Keratinocyte (primary cell): ENCODE measurements at regions not wholly inside any gene's neighbourhood (a gene's known extent, or its start where the extent isn't known, plus 50 kb on each side); places are given as distances from the start of the nearest gene placed in this dataset.

Experiments used
- EZH2 ChIP-seq: IDR thresholded peaks from one replicate; pipeline ENCODE4 v1.6.1; 2012; ENCODE audit warnings: inconsistent platforms, mild to moderate bottlenecking, low read length, moderate library complexity
- TF ChIP-seq, protein P1 (sequence below), 3 experiments: IDR thresholded peaks in 1 of 3; conservative IDR thresholded peaks in 1 of 3; optimal IDR thresholded peaks in 1 of 3; 2 replicates in 2 of 3; 3 replicates in 1 of 3; pipeline versions ENCODE3 to v1.5.1; 2011; ENCODE audit warnings: low read length in 3 of 3, mild to moderate bottlenecking in 3 of 3, moderate library complexity in 2 of 3, control low read depth in 1 of 3, inconsistent platforms in 1 of 3; ENCODE audit not compliant: insufficient read depth in 2 of 3; ENCODE audit errors: extremely low read depth in 1 of 3

- TF ChIP-seq, protein P1, sequence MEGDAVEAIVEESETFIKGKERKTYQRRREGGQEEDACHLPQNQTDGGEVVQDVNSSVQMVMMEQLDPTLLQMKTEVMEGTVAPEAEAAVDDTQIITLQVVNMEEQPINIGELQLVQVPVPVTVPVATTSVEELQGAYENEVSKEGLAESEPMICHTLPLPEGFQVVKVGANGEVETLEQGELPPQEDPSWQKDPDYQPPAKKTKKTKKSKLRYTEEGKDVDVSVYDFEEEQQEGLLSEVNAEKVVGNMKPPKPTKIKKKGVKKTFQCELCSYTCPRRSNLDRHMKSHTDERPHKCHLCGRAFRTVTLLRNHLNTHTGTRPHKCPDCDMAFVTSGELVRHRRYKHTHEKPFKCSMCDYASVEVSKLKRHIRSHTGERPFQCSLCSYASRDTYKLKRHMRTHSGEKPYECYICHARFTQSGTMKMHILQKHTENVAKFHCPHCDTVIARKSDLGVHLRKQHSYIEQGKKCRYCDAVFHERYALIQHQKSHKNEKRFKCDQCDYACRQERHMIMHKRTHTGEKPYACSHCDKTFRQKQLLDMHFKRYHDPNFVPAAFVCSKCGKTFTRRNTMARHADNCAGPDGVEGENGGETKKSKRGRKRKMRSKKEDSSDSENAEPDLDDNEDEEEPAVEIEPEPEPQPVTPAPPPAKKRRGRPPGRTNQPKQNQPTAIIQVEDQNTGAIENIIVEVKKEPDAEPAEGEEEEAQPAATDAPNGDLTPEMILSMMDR (optimal IDR thresholded peaks at IDR 0.05 in 1 of 3, IDR thresholded peaks at IDR 0.05 in 1 of 3, conservative IDR thresholded peaks at IDR 0.05 in 1 of 3; ENCODE audit: extremely low read depth in 1 of 3, insufficient read depth in 2 of 3, low read length in 3 of 3): no peak
- no peak for TF ChIP-seq EZH2
Observed at GRCh38 chr5:156009583-156009982, 317.4 kb upstream of the SGCD start.
